Hematopoietic multipotent progenitor cell treated with erythropoietin and hydrocortisone succinate and interleukin-3 and kit ligand, for 17 days (in vitro differentiated cells): ENCODE measurements at regions not wholly inside any gene's neighbourhood (a gene's known extent, or its start where the extent isn't known, plus 50 kb on each side); places are given as distances from the start of the nearest gene placed in this dataset.

ENCODE experiments used
- DNase-seq: peaks from one replicate; pipeline ENCODE4 v3.0.0-alpha.2; 2015; ENCODE audit warnings: low spot score

DNA sequence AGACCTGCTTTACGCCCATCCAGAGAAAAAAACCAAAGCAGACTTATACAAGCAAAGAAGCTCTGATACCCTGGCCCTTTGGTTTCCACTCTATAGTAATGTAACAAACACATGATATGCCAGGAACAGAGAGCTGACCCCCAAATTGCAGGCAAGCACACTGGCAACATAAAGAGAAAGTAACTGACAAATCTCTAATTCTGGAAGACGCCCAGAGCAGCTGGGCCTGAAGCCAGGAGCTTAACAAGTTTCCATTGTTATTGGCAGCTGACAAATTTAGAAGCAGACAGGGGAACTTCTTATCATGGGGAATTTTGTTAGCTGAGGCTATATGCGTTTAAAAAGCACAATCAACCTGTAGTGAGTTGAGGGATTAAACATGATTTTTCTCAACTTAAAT is 158.0 kb downstream of the DLEU7 start:
- DNase-seq: no peak

DNA sequence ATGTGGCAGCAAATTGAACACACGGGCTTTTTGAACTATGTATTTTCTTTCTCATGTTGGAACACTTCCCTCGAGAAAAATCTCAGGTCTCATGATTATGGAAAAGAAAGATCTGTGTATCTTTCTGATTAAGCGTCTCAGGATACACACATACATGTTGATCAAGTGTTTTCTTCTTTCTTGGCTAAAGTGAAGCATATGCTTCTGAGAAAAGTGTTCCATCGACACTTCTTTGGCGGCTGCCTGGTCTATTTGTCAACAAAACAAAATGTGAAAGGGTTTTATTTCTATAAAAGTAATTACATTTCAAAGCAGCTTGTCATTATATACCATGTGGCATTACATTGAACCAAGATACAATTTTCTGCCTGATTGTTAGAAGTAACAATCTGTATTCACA is 157.5 kb downstream of the DLEU7 start:
- no peak for DNase-seq

DNA sequence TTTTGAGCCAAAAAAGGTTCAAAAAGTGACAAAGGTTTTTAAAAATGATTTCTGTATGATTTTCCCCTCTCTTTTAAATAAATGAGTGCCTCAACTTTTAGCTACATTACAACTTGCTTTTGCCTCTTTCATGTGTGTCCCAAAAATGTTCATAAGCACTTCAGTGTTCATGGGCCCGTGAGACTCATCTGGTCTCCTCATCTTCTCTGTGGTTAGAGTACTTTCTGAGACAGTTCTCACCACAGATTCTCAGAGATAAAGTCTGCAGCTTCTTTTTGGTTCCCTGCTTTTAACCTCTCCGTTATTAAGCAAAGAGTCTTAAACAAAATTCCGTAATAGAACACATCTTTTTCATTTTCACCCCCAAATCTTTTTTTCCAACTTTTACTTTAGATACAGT is 156.9 kb downstream of the DLEU7 start:
- DNase-seq: no peak

DNA sequence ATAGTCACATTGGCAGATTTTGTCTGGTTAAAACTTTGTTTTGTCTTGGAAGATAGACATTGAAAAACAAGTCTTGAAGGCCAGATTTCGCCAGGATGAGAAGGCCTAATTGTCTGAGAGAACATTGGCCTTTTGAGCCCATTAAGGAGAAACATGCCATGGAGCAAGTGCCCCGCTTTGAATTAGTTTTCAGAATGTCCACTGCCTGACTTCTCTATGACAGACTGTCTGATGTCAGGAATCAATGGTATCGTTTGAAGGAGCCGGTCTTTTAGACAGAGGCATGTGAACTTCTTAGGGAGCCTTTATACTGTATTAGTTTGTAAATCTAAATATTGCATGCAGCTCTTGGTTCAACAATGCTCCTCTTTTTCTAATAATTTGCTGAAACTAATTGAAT is 155.9 kb downstream of the DLEU7 start:
- DNase-seq: no peak

DNA sequence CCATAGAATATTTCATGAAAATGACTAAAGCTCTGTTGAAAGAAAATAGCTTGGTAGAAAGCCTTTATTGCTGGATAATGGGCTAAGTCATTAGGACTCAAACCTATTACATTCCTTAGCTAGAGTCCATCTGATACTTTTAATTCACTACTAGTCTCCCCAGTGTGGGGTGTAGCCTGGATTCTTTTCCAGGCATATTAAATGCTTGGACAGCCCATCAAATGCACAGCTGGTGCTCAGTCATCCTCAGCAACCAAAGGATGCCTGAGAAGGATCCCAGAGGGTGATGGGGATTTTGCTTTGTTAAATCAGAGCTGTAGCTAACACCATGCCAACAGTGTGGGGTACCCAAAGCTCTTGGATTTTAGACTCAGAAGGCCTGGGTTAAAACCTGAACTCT is 153.5 kb downstream of the DLEU7 start:
- no peak for DNase-seq

DNA sequence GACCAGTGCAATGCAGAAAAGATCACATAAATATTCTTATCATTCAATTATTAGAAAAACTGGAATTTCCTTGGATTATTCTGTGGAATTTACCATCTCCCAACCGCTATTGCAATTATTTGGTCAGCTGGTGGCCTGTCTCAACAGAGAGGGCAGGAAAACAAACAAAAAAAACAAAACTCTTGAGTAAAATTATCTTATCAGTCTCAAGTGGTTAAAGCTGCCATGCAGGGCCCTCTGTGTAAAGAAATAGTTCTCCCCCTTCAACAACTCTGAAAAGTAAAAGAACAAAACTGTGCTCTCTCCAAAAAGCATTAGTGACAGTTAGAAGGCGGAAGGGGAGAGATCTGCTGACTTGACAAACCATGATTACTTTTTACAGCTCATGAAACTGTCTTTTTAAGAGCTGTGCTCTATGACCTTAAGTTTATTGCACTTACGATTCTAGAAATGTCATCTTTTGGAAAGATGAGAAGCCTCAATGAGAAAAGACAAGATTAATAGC is 152.3 kb downstream of the DLEU7 start:
- no peak for DNase-seq

DNA sequence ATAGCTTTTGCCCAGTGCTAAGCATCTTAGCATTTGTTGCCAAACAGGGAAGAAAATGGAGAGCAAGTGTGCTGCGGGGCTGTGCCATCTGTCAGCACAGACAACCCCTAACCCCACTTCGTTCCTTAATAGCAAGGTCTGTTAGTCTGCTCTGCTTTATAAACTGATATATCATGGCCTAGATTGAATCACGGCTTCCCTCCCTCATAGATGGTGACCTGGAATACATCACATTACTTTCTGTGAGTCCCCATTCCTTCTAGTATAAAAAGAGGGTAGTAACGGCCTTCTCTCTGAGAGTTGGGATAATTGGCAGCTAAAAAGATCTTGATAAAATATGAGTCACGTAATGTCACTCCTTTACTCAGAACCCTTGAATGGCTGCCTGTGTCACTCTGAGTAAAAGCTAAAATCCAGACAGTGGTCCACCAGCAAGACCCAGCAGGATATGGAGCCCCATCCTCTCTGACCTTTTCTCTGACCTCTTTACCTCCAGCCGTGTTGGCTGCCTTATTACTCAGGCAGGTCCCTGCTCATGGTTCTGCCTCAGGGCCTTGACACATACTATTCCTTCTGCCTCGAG is 151.7 kb downstream of the DLEU7 start:
- DNase-seq: no peak

DNA sequence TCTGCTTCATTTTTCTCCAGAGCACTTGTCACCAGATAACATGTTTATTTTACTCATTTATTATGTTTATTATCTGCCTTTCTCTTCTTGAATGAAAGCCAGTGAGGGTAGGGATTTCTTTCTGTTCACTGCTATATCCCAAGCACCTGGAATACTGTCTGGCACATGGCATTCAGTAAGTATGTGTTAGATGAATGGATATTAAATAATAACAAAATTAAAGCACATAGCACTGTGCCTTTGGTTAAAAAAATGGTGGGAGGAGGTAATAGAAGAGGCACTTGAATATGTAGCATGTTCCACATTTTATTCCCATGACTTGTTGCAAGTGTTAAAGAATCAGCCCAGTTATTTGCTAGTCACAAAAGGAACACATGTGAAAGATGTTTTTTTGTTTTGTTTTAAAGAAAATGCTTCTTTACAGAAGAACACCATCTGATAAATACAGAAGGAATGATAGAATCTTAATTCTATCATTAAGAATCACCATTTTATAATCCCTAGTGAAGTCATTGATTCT is 151.0 kb downstream of the DLEU7 start:
- no peak for DNase-seq

DNA sequence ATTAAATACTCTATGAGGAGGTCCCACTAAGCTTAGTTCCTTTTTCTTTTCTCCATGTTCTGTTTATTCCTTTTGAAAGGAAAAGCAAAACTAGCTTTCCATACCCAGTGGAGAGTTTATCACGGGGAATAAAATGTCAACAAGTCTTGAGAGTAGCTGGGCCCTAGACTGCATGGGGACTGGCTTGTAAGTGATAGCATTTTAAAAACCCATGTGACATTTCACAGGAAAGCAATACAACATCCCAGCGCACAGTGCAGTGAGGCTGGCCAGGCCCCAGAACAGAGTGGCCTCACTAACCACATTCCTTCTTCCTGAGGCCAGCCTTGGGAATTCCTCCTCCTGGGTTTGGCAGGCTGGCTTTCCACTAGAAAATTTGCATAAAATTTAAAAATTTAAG is 149.8 kb downstream of the DLEU7 start:
- no peak for DNase-seq

DNA sequence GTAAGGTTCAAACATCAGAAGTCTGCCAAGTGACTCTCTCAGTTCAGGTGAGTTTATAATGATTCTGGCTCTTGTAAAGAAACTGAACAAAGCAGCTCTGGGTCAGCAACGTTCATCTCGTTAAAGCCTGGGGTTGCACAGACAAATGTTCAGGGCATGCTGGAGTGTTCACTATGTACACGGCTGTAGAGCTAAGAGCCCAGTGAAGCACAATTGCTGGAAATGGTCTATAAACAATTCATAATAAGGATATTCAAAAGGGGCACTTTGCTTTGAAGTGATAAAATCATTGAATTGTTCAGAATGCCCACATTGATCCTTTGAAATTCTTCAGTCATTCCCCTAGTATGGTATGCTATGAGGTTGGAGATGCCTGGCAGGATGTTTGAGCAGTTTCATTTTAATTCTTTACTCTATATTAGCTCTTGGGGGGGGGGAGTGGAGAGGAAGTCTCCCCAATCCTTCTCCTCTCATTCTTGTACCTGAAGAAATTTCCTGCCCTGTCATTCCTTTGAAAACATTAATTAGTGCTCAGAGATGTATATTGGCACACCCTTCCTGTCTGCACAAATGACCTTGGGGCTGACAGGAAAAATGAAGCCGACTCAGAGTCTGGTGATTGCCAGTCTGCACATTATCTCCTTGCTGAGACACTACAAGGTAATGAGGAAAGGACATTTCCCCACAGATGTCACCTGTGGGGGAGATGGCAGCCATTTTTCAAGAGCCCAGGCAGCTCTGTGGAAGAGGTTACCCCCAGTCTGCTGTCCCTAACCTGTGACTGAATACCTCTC is 145.5 kb downstream of the DLEU7 start:
- no peak for DNase-seq

DNA sequence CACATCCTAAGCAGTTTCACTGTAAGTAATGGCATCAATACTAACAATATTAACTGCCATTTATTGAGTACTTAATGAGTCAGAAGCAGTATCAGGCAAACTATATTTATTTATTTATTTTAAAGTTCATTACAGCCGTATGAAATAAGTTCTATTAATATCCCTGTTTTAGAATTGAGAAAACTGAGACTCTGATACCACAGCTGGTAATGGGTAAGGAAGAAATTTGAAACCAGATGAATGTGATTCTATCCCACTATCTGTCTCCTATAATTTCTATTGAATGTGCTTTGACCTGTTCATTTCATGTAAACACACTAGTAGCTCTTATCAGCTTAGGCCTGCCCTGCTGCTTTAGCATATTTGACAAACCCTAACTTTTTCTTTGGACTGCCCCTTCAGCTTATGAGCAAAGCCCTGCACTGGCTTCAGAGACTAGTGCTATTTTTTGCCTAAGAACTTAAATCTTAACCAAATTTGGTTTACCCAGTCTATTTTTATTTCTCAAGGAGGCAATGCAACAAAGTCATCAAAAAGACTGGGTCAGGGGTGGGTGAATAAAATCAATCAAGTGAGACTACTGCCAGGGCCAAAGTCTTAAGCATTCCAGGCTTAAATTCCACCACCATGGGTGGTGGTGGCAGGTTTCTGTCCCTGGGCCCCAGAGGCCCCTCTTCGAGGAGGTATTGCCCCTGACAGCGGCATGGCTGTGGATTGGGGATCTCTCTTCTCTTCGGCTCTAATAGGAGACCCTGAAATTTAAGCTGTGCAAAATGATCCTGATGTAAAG is 143.4 kb downstream of the DLEU7 start:
- no peak for DNase-seq

DNA sequence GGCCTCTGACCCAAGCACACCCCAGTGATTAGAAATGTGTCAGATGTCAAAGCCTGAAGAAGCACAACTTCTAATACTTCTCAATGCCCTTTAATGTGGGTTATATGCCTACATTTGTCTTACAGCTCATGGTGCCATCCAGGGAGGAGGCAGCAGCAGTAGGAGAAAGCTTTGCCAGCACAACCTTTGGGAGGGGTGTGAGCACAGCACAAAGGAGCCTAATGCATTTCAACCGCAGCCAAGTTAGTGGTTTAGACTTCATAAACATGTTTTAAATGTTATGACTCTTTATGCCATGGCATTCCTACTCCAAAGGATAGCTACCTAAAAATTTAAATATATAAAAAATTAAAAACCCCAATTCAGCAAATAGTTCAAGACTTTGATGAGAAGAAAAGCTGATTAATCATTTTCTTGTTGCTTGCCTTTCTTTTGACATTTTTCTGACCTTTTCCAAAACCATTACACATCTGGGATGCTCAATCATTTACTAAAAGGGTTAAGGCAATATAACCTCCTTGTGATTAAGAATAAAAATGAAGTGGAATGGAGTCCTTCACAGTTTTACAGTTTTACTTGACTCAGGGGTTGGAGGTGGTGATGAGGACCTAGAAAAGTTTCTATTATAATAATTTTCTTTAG is 142.7 kb downstream of the DLEU7 start:
- no peak for DNase-seq

DNA sequence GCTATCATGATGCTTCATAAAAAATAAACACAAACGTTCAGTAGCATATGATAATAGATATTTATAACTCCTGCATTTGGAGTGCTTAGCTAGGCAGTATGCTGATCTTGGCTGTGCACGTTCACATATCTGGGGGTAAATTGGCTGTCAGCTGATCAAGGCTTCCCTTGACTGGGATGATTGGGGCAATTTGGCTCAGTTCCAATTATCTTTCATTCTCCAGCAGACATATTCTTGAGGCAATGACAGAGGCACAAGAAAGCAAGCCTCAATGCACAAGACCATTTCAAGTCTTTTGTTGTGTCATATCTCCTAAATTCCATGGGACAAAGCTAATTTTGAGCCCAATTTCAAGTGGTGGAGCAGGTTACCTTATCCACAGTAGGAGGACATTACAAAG is 142.0 kb downstream of the DLEU7 start:
- peak; percentile 9 for DNase-seq

DNA sequence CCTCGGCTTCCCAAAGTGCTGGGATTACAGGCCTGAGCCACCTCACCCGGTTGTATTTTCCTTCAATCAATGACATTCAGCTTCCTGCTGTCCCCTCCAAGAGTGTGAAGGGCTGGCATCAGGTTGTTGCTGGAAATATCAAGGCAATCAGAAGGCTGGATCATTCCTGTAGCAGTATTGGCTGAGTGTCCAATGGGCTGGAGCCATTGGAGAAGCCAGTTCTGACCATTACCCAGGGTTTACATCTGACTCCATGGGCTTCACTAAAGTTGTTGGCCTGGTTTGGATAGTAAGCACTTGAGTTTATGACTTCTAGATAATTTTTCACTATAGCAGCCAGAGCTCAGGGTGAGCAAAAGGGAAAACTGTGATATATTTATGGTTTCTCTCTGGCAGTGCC is 137.0 kb downstream of the DLEU7 start:
- DNase-seq: no peak

DNA sequence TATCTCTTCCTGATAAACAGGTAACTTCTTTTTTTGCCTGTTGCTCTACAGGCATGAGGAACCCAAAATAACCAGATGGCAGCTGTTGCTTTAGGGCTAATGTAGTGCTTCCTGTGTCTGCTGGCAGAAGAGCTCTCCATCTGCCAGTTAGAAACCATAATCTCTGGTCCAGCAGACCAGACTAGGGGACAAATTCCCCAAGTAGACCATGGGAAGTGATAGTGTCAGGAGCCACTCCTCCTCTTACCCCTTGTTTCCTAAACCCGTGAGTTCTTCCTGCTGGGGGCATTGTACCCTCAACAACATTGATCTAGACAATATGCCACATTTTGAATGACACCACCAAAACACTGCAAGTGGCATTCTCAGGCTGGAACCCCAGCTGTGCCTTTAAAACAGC is 135.9 kb downstream of the DLEU7 start:
- no peak for DNase-seq

DNA sequence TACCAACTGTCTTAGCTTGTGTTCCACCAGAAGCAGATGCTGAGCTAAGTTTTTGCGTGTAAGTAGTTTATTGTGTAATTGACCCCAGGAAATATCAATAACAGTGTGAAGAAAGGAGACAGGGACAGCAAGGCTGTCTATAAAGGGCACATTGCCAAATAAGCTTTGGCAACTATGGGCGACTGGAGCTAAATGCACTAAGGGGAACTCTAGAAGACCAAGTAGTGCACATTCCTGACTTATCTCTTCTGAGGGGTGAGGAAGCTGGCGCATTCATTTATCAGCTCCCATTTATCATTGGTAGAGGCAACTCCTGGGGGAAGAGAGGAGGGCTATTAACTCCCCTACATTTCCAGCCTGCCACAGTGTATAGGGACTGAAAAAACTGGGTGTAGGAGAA is 135.0 kb downstream of the DLEU7 start:
- DNase-seq: no peak

DNA sequence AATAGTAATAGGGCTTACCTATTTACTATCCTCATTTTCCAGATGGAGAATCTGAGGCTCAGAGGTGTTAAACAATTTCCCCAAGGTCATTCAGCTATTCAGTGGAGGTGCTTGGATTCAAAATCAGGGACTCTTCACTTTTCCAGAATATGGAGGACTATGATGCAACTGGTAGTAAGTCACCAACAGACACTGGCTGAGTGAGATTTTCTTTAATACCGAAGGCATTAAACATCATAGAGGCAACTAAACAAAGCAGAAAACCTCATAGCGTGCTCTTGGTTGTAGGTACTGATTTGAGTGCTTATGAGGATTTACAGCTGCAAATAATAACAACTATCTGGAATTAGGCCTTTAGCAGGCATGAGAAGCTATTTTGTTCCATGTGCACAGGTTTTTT is 134.4 kb downstream of the DLEU7 start:
- no peak for DNase-seq

DNA sequence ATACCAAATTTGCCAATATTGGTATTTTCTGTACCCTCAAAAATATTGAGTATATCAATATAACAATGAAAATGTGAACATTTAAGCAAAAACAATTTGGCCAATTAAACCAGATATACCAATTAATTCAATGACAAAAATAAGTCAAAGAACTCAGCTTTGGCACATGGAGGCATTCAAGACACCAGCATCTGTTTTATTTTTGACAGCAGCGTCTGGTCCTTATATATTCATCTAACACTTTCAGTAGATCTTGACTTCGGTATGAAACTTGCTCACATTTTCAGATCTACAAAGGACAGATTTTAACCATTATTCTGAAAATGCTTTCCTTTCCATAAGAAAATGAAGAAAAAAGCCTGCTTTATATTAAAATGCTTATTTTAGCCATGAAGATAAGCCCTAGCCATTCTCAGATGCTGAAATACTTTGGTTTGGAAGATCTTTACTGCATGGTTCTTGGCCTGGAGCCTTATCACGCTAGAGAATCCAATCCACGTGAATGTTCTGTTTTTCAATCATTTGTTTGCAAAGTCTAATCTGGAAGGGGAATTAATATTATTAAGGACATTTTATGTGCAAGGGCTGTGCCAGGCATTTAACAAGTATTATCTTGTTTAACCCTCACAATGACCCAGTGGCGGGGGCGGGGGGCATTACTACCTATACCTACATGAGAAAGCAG is 132.2 kb downstream of the DLEU7 start:
- DNase-seq: no peak

DNA sequence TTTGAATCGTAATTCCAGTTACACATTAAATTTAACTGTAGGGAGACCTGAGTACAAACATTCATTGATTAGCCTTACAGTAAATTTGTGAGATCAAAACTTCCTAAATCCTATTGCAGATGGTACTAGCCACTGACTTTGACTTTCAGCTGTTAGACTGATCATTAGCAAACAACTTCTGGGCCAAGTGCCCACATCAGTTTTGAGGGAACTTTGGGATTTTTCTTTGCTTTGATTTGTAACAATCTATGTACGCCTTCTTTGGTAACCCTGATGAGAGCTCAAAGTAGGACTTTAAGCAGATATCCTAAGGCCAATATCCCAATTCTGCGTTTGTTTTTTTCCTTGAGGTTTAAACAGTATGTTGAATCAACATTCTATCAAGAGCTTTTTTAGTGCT is 131.5 kb downstream of the DLEU7 start:
- no peak for DNase-seq

DNA sequence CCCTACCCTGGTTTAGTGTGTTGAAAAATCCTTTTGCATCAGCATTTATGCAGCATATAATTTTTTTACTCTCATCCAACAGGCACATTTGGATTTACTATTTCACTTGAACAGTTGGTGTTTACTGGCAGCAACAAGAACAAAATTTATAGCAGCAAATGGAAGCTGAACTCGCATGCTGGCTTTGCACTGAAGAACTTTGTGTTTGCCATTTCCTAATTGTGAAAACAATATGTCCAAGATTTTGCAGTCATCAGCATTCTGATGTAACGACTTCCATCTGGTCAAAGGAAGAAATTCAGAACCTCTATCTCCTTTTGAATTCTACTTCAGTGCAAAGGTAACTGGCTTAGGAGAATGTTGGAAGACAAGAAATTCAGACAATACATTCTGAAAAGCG is 131.0 kb downstream of the DLEU7 start:
- no peak for DNase-seq

DNA sequence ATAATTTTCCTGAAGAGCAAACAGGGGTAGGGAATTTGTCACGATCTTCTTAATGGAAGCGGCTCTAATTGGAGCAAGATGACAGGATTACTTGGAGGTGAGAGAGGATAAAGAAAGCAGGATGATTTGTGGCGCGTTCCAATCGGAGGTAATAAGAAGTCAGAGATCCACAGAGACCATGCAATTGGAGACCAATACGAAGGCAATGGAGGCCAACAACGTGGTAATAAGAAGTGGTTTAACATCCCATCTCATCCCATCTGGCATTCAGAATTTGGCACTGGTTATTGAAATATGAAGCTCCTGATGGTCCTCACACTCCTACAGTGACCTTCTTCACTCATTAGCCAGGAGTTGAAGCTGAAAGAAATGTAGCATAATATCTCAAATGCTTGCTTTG is 130.6 kb downstream of the DLEU7 start:
- DNase-seq: no peak
